ENCODE measurements at regions not wholly inside any gene's neighbourhood (a gene's known extent, or its start where the extent isn't known, plus 50 kb on each side); places are given as distances from the start of the nearest gene placed in this dataset.

- Mint-ChIP-seq H3K9me3 (no peaks in the 10 kb centered on the region), H3K4me1 (no peaks in the 10 kb centered on the region), H3K27me3 (no peaks in the 10 kb centered on the region), H3K36me3 (ENCODE audit: low read depth) (no peaks in the 10 kb centered on the region), H3K27ac (no peak overlapping the region), H3K4me3 (no peak overlapping the region)
- intact Hi-C loops (cut with micrococcal nuclease), result no loop called here
- ATAC-seq (ENCODE audit: low read depth) (no peak), DNase-seq (no peak)
- POLR2A ChIA-PET, result no interaction called here
- no peak for TF ChIP-seq CTCF (IDR thresholded peaks at IDR 0.05)
- CTCF ChIA-PET, result no interaction called here
Measured at GRCh38 chr1:193799371-193799770, 613.0 kb upstream of the B3GALT2 start.

DNA sequence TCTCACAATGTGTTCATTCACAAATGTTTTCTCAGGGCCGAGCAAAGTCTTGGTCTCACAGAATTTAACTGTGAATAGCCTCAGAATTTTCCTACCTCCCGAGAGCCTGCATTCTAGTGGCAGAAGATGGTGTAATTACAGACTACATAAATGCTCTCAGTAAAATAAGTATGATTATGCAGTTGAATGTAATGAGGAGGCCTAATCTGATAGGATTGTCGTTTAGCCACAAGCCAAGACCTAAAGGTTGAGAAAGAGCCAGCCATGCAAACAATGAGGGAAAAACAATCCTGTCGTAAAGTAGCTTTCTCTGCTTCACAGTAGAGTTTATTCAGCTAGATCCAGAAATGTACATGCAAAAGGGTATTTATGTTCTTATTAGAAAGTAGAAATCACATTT lies 607.8 kb upstream of the B3GALT2 start:
- Mint-ChIP-seq H3K27me3 (no peaks in the 10 kb centered on the region), H3K9me3 (no peaks in the 10 kb centered on the region), H3K4me3 (no peak overlapping the region), H3K36me3 (ENCODE audit: low read depth) (no peaks in the 10 kb centered on the region), H3K4me1 (no peaks in the 10 kb centered on the region), H3K27ac (no peak overlapping the region)
- intact Hi-C loops (cut with micrococcal nuclease), result no loop called here
- CTCF ChIA-PET, result no interaction called here
- TF ChIP-seq CTCF (IDR thresholded peaks at IDR 0.05), result no peak
- DNase-seq (no peak), ATAC-seq (ENCODE audit: low read depth) (no peak)
- POLR2A ChIA-PET, result no interaction called here

DNA sequence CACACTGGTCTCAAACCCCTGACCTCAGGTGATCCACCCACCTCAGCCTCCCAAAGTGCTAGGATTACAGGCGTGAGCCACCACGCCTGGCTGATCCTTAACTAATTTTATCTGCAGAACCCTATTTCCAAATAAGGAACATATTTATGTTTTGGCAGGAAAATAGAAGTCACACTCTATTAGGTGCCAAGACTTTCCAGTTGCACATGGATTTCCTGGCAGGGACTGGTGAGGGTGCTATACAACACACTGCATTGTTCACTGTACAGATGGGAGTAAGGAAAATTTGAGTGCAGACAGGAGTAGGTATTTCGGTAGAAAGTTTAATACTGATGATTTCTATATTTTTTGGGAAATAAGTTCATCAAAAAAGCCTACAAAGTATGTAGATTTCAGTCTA lies 605.3 kb upstream of the B3GALT2 start:
- no peaks in the 10 kb centered on the region for H3K9me3 Mint-ChIP-seq
- H3K4me1 Mint-ChIP-seq, result no peaks in the 10 kb centered on the region
- H3K27ac Mint-ChIP-seq, result no peak overlapping the region
- ATAC-seq (ENCODE audit: low read depth), result no peak
- DNase-seq, result no peak
- CTCF ChIA-PET, result no interaction called here
- POLR2A ChIA-PET, result no interaction called here
- no peak for TF ChIP-seq CTCF (IDR thresholded peaks at IDR 0.05)
- H3K27me3 Mint-ChIP-seq, result no peaks in the 10 kb centered on the region
- H3K36me3 Mint-ChIP-seq (ENCODE audit: low read depth), result no peaks in the 10 kb centered on the region
- H3K4me3 Mint-ChIP-seq, result no peak overlapping the region
- intact Hi-C loops (cut with micrococcal nuclease), result no loop called here

GRCh38 chr1:193787061-193787460 lies 600.6 kb upstream of the B3GALT2 start:
- CTCF ChIA-PET, result no interaction called here
- no peak for TF ChIP-seq CTCF (IDR thresholded peaks at IDR 0.05)
- DNase-seq (no peak), ATAC-seq (ENCODE audit: low read depth) (no peak)
- intact Hi-C loops (cut with micrococcal nuclease), result no loop called here
- Mint-ChIP-seq H3K4me1 (no peaks in the 10 kb centered on the region), H3K36me3 (ENCODE audit: low read depth) (no peaks in the 10 kb centered on the region), H3K4me3 (no peak overlapping the region), H3K27ac (no peak overlapping the region), H3K27me3 (no peaks in the 10 kb centered on the region), H3K9me3 (no peaks in the 10 kb centered on the region)
- POLR2A ChIA-PET, result no interaction called here

GRCh38 chr1:193785850-193786420 lies 599.5 kb upstream of the B3GALT2 start:
- intact Hi-C loops (cut with micrococcal nuclease), result no loop called here
- DNase-seq (no peak), ATAC-seq (ENCODE audit: low read depth) (no peak)
- no peak overlapping the region for H3K27ac Mint-ChIP-seq
- no peaks in the 10 kb centered on the region for H3K4me1 Mint-ChIP-seq
- ChIA-PET CTCF (no interaction called here), POLR2A (no interaction called here)
- no peak overlapping the region for H3K4me3 Mint-ChIP-seq
- TF ChIP-seq CTCF (IDR thresholded peaks at IDR 0.05), result no peak
- no peaks in the 10 kb centered on the region for H3K36me3 Mint-ChIP-seq (ENCODE audit: low read depth)
- no peaks in the 10 kb centered on the region for H3K9me3 Mint-ChIP-seq
- no peaks in the 10 kb centered on the region for H3K27me3 Mint-ChIP-seq
